Stimulated activated CD8-positive, alpha-beta memory T cell treated with anti-CD3 and anti-CD28 coated beads, Interleukin-4, amount 100 ng/mL, for 4 hours (primary cell): ENCODE measurements at regions not wholly inside any gene's neighbourhood (a gene's known extent, or its start where the extent isn't known, plus 50 kb on each side); places are given as distances from the start of the nearest gene placed in this dataset.
"Not testable (repeated sequence)": the region's sequence is repeated elsewhere in the genome, so short reads cannot be mapped to it uniquely, and the experiment has no call there.

Experiments used
- DNase-seq, 2 donors: peaks; one replicate each; pipeline ENCODE4 v3.0.0-alpha.2; 2020; ENCODE audit warnings: low read depth in 2 of 2, low spot score in 1 of 2

DNA sequence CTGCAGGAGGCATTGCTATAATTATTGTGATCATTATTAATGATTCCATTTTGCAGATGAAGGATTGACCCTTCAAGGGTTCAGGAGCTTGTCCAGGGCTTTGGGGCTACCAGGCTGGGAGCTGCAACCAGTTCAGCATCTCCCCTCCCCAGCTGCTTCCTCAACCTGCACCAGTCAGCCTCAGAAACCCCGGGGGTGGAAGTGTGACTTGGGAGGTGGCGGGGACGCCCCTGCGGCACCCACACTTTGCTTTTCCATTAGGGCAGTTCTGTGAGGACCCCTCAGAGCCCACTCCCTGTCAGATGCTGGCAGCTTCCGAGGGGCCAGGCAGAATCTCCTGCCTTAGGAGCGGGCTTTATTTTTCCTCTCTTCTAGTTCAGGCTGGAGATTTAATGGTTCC is 85.6 kb downstream of the OLFM1 start:
- no peak for DNase-seq

DNA sequence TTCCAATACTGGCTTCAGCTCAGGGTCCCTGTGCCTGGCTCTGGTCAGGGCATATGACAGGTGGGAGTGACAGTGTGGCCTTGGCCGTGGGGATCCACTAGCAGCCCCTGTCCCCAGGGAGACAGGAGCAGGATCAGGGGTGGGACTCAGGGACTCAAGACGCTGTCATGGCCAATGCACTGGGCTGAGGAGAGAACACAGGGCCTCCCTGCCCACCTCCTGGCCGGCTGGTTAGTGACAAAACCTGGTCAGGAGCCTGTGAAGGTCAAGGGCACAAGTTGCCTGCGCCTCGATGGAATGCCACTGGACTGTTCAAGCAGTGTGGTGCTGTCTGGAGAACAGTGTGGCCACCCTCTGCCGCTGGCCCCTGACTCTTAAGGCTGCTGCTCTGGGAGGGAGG is 86.8 kb downstream of the OLFM1 start:
- no peak for DNase-seq

DNA sequence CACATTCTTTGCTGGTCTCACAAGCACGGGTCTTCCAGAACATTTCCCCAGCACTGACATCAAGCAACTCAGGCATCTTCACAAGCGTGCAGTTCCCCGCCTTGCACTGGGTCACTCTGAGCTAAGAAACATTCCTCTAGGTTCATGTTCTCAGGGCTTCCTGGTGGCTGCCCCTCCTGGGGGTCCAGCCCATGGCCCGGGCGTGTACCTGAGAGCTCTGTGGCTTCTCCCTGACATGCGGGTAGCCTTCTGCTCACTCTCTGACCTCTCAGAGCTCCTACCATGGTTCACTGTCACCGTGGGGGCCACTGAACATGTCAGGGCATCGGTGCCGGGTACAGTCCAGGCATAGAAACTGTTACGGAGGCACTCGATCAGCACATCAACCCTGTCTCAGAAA is 87.5 kb downstream of the OLFM1 start:
- DNase-seq: no peak

DNA sequence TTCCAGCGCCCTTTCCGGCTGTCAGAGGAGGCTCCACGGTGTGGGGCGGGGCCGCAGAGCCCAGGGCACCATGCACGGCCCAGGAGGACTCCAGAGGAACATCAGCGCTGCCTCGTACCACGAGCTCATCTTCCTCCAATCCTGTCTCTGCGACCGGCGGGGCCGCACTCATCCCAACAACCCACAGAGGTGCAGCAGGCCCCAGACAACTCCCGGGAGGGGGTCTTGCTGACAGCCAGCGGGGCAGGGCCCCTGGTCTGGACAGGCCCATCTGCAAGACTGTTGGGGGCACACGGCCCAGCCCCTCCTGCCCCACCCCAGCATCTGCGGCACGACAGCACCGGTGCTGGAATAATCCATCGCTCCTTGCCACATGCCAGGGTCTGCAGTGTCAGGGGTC is 88.8 kb downstream of the OLFM1 start:
- no peak for DNase-seq

DNA sequence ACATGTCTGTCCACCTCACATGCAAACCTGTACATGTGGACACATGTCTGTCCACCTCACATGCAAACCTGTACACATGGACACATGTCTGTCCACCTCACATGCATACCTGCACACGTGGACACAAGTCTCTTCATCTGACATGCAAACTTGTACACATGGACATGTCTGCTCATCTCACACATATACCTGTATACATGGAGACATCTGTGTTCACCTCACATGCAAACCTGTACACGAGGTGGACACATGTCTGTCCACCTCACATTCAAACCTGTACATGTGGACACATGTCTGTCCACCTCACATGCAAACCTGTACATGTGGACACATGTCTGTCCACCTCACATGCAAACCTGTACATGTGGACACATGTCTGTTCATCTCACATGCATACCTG is 90.1 kb downstream of the OLFM1 start:
- not testable (repeated sequence) for DNase-seq

DNA sequence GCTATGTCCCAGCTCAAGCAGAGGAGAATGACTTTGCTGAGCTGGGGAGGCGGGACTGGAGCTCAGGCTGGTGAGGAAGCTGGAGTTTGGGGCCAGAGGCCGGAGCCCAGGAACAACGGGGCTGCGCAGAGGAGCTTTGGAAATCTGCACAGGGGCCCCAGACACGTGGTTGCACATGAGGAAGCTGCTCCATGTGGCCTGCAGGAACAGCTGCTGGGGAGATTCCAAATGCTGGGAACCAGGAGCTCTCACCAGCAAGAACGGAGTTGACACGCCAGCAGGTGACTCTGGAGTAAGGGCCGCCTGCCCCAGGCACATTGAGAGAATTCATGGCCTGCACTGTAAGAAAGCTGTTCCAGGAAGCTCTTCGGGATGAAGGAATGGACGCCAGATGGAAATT is 91.0 kb downstream of the OLFM1 start:
- no peak for DNase-seq

DNA sequence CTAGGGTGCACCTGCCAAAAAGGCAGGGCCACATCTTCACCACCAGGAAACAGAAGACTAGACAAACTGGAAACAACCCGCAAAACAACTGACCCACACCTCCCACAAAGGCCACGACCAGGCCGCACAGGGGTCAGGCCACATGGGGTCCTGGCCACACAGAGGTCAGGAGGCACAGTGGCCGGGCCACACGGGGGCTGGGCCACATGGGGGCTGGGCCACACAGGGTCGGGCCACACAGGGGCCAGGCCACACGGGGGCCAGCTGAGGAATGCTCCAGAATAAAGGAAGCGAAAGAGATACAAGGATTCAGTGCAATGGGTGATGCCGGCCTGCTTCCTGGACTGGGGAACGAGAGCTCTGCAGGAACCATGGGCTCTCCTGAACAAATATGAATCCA is 91.6 kb downstream of the OLFM1 start:
- DNase-seq: no peak

DNA sequence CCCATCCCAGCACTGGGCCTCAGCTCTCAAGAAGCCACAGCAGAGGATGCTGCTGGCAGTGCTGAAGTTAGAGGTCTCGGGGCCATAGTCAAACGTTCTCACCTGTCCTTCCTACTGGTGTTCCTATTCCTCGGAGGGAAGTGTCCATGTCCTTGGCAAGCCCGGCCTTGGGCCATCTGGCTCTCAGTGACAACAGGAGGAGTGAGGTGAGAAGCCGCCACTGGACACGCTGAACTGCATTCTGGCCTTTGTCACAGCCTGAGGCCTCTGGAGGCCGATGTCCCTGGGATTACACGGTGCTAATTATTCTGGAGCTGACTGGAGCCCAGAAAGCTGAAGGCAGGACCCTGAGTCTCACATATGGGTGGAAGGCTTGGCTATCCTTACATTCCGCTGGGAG is 92.5 kb downstream of the OLFM1 start:
- DNase-seq: no peak

DNA sequence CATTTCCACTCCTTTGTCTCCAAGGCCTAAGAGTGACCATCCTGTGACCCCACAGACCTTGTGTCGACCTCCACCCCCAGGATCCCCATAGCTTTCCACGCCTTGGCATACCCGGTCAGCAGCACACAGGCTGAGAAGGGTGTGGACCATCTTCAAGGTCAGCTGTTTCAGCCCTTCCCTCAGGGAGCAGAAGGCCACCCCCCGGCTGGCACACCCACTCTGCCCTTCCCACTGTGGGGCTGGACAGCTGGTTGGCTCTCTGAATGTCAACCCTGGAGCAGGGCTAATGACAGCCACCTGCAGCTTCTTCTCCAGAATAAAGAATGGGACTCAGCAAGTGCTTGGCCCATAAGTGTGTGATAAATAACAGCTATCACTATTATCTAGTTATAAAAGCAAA is 93.1 kb downstream of the OLFM1 start:
- no peak for DNase-seq

DNA sequence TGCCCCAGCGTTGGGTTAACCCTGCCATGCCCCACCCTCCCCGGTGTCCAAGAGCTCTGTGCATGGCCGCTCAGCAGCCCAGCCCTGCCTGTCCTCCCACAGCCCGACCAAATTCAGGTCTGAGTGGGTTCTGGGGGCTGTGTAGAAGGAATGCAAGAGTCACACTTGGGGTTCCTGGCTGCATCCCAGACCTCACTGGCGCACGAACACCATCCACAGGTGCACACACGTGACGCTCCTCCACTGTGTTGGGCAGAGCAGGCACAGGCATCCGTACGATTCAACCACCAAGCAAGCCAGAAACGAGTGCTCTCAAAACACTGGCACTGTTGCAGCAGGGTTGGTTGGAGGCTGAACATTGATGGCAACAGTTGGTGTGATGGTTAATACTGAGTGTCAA is 93.9 kb downstream of the OLFM1 start:
- DNase-seq: no peak

DNA sequence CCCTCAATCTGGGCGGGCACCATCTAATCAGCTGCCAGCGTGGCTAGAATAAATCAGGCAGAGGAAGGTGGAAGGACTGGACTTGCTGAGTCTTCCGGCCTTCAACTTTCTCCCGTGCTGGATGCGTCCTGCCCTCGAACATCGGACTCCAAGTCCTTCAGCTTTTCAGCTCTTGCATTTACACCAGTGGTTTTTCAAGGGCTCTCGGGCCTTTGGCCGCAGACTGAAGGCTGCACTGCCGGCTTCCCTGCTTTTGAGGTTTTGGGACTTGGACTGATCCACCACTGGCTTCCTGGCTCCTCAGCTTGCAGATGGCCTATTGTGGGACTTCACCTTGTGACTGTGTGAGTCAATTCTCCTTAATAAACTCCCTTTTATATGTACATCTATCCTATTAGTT is 94.4 kb downstream of the OLFM1 start:
- not testable (repeated sequence) for DNase-seq

DNA sequence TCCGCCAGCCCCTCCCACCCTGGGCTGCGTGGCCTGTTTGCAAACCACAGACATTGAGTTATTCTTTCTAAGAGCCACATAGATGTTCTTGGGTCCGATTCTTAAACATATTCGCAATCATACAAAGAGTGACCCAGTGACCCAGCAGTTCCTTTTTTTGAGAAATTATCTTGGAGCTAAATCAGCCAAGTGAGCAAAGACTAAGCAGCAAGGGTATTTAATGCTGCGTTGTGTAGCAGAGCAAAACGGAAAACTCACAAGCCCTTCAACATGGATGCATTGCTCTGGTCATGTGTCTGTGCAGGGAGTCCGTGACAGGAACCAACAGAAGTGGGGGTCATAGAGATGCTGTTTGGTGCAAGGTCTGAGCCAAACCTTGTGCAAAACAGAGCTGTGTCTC is 95.6 kb downstream of the OLFM1 start:
- DNase-seq: no peak

DNA sequence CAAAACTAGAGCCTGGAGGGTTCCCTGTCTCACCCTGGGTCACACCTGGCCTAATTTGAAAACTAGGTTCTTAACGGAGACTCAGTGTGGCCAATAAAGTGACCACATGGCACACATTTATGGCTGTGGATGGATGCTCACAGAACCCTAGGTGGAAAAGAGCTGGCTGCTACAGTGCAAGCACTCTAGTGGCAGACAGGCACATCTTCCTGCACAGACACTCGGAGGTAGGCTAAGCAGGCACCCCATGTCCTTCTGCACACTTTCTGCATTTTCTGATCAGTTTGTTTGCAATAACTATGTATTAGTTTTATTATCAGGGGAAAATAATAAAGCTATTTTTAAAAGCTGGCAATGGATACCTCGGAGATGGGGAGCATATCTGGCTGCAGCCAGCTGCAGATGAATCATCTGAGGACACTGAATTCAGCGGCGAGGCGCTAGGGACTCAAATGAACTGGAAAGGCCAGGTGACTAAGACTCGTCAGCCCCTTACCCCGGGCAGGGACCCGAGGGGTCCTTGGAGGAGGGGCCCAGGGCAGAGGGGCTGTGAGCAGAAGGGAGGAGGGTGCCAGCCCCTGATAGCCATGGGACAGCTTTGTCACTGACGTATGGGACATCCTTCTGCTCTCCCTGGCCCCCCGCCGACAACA is 96.2 kb downstream of the OLFM1 start:
- DNase-seq: no peak

DNA sequence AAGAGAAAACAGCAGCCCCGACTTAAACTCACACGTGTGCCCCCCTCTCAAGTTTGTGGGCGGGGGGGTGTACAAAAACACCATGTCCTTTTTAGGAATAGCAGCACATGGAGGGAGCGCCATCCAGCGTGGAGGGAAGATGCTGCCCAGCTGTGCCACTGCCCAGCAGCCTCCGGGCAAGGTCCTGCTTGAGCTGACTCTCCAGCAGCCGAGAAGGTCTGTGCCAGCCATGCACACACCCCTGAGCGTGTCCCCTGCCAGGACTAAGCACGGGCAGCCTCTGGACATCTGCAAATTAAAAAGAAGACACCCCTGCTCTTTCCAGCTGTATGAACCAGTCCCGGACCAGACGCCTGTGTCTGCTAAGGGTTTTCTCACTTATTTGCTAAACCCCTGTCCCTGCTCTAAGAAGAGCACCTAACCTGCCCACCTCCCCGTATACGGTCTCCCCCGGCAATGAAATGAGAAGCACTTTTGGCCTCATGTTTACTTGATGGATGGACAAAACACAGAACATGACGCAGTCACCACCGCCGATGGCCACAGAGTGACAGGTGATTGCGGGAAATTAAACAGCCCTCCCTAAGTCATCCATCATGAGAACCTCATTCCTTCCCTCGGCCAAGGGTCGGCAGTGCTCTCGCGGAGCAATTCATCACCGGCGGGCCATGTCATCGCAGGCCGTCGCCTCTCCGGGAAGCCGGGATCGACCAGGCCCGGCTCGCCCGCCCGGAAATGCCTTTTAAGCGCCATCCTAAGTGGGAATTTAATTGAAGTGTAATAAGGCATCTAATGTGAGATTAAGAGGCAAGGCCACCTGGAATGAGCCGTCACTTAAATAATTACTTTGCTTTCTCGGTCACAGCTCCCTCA is 96.9 kb downstream of the OLFM1 start:
- no peak for DNase-seq

DNA sequence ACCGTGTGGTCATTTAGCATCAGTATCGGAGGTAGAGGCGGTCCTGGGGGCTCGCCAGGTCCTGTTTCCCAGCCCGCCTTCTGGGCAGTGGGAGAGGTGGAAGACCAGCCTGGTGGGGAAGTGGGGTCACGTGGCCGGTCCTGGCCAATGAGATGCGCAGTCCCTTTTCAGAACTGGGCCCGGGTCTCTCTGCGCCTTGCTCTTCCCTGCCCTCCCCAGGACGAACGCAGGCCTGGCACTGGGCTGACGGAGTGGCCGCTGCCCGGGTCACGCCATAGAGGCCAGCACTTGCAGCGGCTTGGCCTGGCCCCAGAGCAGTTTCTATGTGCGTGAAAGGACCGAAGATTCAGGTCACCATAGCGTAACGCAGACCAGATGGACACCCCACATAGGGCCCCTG is 97.6 kb downstream of the OLFM1 start:
- no peak for DNase-seq

DNA sequence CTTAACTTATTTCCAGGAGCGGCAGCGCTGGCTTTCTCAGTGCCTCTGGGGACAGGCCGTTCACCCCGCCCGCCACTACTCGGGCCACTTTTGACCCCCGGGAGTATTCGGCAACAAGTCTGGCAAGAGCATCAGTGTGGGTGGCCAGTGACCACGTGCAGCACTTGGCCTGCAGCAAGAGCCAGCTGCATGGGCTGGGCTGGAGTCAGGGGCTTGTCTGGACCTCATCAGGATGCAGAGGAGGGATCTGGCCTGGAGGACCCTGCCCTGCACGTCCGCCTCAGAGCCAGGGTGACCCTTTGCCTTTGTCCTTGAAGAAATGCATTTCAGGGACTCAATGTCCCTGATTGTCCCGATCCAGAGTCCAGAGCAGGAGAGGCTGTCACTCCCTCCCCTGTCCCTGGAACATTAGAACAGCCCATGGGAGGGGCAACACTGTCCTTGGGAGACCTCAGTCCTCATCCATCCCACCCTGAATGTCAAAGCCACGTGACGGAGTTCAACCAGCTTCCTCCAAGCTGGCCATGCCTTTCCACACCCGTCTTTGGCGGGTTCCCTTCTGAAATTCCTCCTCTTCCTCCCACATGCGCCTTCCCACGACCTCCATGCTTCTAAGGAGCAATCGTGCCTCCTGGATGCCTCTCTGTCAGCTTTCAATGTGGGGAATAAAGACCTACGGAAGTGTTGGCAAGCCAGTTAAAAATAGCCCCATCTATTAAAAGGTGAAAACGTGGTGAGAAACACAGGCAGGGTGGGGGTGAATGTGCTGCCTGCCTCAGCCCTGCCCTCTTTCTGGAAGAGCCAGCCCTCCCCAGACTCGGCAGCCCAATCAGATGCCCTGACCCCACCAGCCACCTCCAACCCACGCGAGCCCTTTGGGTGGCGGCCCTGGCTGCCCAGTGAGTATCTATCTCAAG is 99.0 kb downstream of the OLFM1 start:
- DNase-seq: no peak

DNA sequence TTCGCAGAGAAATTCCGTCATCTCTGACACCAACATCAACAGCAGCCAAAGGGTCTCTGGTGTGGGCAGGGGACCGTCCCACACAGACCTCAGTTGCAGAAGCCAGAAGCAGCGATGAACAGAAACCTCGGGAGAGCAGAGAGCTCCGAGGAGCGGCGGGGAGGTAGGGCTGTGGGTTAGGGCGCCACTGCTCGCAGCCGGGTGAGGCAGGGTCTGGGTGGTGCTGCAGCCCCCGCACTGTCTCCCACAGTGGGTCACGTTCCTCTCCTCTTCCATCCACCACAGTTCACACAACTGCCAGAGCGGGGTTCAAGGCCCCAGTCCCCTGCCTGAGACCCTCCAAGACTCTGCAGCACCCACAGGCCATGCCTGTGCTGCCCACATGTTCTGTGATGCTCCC is 99.9 kb downstream of the OLFM1 start:
- DNase-seq: no peak

DNA sequence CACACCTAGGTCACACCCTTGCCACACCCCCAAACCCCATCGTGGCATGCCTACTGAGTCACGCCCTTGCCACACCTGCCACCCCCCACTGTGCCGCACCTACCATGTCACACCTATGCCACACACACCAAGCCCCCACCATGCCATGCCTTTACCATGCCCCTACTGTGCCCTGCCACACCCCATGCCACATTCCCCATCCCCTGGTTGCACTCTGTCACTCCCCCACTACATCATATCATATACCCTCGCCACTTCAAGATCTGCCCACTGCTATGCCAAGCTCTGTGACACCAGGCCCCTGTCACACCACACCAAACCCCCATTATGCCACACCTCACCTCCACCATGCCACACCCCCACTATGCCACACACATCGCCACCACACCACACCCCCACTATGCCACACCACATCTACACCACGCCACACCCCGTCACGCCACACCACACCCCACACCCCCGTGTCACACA is 101.2 kb downstream of the OLFM1 start:
- no peak for DNase-seq

DNA sequence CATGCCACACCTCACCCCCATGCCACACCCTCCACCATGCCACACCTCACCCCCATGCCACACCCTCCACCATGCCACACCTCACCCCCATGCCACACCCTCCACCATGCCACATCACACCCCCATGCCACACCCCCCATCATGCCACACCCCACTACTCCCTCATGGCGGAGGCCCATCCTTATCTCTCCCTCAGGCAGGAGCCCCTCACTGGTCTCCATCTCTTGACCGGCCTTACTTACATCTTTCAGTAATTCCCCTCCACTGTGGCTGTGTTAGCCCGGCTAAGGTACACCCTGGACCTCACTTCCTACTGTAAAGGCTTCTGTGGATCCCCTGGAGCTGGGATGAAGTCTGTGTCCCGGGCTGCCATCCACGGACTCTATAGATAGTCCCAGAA is 102.0 kb downstream of the OLFM1 start:
- DNase-seq: no peak

DNA sequence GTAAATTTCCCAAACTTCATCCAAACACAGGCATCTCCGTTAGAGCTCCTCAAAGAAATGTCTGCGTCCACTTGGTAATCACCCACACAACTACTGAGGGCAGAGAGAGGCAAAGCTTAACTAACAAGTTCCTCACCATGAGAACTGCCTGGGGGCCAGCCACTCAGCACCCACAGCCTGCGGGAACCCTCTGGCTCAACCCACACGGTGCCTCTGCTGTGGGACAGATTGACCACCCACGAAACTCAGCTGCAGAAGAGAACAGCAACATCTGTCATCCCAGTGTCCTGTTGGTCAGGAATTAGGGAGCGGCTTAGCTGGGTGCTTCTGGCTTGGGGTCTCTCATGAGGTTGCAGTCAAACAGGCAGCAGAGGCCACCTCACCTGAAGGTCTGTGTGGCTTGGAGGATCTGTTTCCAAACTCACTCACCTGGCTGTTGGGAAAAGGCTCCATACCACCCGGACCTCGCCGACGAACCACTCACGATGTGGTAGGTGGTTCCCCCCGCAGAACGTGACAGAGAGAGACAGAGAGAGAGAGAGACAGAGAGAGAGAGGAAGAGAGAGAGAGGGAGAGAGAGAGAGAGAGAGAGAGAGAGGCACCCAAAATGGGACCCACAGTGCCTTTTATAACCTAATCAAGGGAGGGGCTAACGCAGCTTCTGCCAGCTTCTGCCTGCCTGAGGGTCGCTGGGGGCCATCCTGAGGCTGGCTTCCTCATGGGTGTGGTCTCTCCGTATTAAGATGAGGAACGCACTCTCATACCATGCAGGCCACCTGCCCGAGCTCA is 103.5 kb downstream of the OLFM1 start:
- no peak for DNase-seq

DNA sequence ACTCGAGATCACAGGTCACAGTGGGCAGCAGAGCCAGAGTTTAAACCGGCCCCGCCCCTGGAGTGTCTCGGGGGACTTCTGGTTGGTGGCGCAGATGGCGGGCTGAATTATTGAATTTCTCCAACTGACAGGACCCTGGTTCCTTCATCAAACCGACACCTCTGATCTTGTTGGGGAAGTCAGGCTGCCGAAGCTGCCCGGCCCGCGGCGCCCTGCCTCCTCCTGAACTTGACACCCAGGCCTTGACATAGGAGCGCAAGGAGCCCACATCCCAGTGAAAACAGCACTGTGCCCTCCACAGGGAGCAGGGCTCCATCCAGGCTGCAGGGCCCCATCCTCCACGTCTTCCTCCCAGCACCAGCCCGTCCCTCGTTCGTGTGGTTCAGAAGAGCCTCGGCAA is 105.2 kb downstream of the OLFM1 start:
- no peak for DNase-seq
